A549 (cell line): ENCODE measurements at regions not wholly inside any gene's neighbourhood (a gene's known extent, or its start where the extent isn't known, plus 50 kb on each side); places are given as distances from the start of the nearest gene placed in this dataset.
A peak's percentile ranks its signal among the peaks of the same experiment; 100 is the strongest.

Experiments used
- ATAC-seq, 2 experiments: fragments of 200-7000 bp in 1 of 2; fragments of >200 bp in 1 of 2; cut with Nextera tagmentation in 1 of 2; cut with Tn5 transposase in 1 of 2; 3 replicates each; pipeline versions ENCODE4 v1.8.0 to v1.9.1; 2018 to 2020; ENCODE audit warnings: mild to moderate bottlenecking in 1 of 2, moderate library complexity in 1 of 2
- CTCF ChIA-PET: fragments of 300-600 bp; sonication (Branson Sonifier 250); formaldehyde crosslinking; extraction: SDS; loops from one replicate; lab custom pipeline; 2021; ENCODE audit warnings: antibody characterized with exemption, inconsistent platforms; lab: Yijun Ruan, JAX
- POLR2A ChIA-PET: fragments of 350-600 bp; formaldehyde crosslinking; extraction: SDS; loops from one replicate; lab custom pipeline; 2021; ENCODE audit warnings: antibody characterized with exemption, inconsistent platforms; lab: Yijun Ruan, JAX
- DNase-seq, 2 experiments: peaks; one replicate each; pipeline versions ENCODE4 v3.0.0 to v3.0.0-alpha.2; 2011 to 2016; ENCODE audit warnings: low read depth in 1 of 2, low spot score in 1 of 2
- FAIRE-seq: peaks from 2 replicates; lab custom pipeline; 2011; peaks lifted over from hg19 to GRCh38; lab: Jason Lieb, UNC
- H3K27ac ChIP-seq, 2 experiments: fragments of >200 bp; sonication (Bioruptor Twin); formaldehyde crosslinking; 3 replicates each; pipeline ENCODE4 v1.5.1; 2016 to 2017
- H3K4me1 ChIP-seq: fragments of >200 bp; sonication (Bioruptor Twin); formaldehyde crosslinking; 3 replicates; pipeline ENCODE4 v1.6.1; 2016
- H3K4me2 ChIP-seq: fragments of >200 bp; sonication (Bioruptor Twin); formaldehyde crosslinking; 3 replicates; pipeline ENCODE4 v1.6.1; 2016
- H3K4me3 ChIP-seq: fragments of >200 bp; sonication (Bioruptor Twin); formaldehyde crosslinking; 3 replicates; pipeline ENCODE4 v1.5.1; 2016
- H3K9me3 ChIP-seq: fragments of >200 bp; sonication (Bioruptor Twin); formaldehyde crosslinking; 3 replicates; pipeline ENCODE4 v1.6.1; 2016
- BHLHE40 ChIP-seq: IDR thresholded peaks from 2 replicates; pipeline ENCODE4 v1.6.1; 2012; ENCODE audit warnings: low read depth, low read length, inconsistent platforms
- CBX8 ChIP-seq: fragments of 200-600 bp; sonication (generic); IDR thresholded peaks from 2 replicates; pipeline ENCODE4 v1.6.1; 2016
- CEBPB ChIP-seq, 2 experiments: fragments of >200 bp in 1 of 2; sonication (Bioruptor Twin) in 1 of 2; formaldehyde crosslinking in 1 of 2; IDR thresholded peaks; 2 replicates each; pipeline ENCODE4 v1.6.1; 2012 to 2016
- CHD2 ChIP-seq: fragments of 150-350 bp; IDR thresholded peaks from 2 replicates; pipeline ENCODE4 v1.6.1; 2014; ENCODE audit warnings: low read length; ENCODE audit not compliant: partially characterized antibody
- CHD4 ChIP-seq: fragments of 200-600 bp; sonication (generic); IDR thresholded peaks from 2 replicates; pipeline ENCODE4 v1.6.1; 2016; ENCODE audit warnings: antibody characterized with exemption, mild to moderate bottlenecking, borderline replicate concordance
- EHMT2 ChIP-seq: fragments of 200-600 bp; sonication (generic); IDR thresholded peaks from 2 replicates; pipeline ENCODE4 v1.6.1; 2016; ENCODE audit warnings: antibody characterized with exemption, low read depth, mild to moderate bottlenecking, moderate library complexity
- EP300 ChIP-seq, 2 experiments: fragments of >200 bp; sonication (Bioruptor Twin); formaldehyde crosslinking; IDR thresholded peaks; 2 replicates in 1 of 2; 3 replicates in 1 of 2; pipeline ENCODE4 v1.6.1; 2016 to 2017
- ESRRA ChIP-seq: fragments of 150-350 bp; IDR thresholded peaks from 2 replicates; pipeline ENCODE4 v1.6.1; 2014; ENCODE audit warnings: mild to moderate bottlenecking, low read length, borderline replicate concordance
- FOSL2 ChIP-seq, 2 experiments: fragments of 450-650 bp in 1 of 2; fragments of >200 bp in 1 of 2; sonication (Bioruptor Twin) in 1 of 2; formaldehyde crosslinking; IDR thresholded peaks; 2 replicates each; pipeline versions ENCODE4 v1.5.0 to v1.6.1; 2016 to 2020; ENCODE audit warnings: mild to moderate bottlenecking in 1 of 2, moderate library complexity in 1 of 2
- FOXS1 ChIP-seq: fragments of 250-450 bp; sonication (Bioruptor Pico); IDR thresholded peaks from 2 replicates; pipeline ENCODE4 v1.5.0; 2020; ENCODE audit warnings: mild to moderate bottlenecking, moderate library complexity
- HES2 ChIP-seq: fragments of >200 bp; sonication (Bioruptor Twin); formaldehyde crosslinking; IDR thresholded peaks from 2 replicates; pipeline ENCODE4 v1.6.1; 2016
- HOXA7 ChIP-seq: fragments of 250-450 bp; sonication (Bioruptor Pico); IDR thresholded peaks from 2 replicates; pipeline ENCODE4 v1.5.0; 2020; ENCODE audit warnings: mild to moderate bottlenecking, moderate library complexity
- HOXB13 ChIP-seq: fragments of 250-450 bp; sonication (Bioruptor Pico); IDR thresholded peaks from 2 replicates; pipeline ENCODE4 v1.5.0; 2020; ENCODE audit warnings: low read depth, mild to moderate bottlenecking, moderate library complexity
- HOXB5 ChIP-seq: fragments of 250-450 bp; sonication (Bioruptor Pico); IDR thresholded peaks from 2 replicates; pipeline ENCODE4 v1.5.0; 2020; ENCODE audit warnings: mild to moderate bottlenecking, moderate library complexity
- JUN ChIP-seq, 2 experiments: fragments of >200 bp; sonication (Bioruptor Twin); formaldehyde crosslinking; IDR thresholded peaks; 2 replicates in 1 of 2; 3 replicates in 1 of 2; pipeline ENCODE4 v1.6.1; 2016 to 2017
- MAFK ChIP-seq: fragments of 450-650 bp; IDR thresholded peaks from 2 replicates; pipeline ENCODE4 v1.6.1; 2014; ENCODE audit not compliant: partially characterized antibody
- MAZ ChIP-seq: fragments of 150-350 bp; IDR thresholded peaks from 2 replicates; pipeline ENCODE4 v1.6.1; 2014; ENCODE audit warnings: antibody characterized with exemption, low read depth, low read length, borderline replicate concordance
- MYC ChIP-seq: IDR thresholded peaks from 2 replicates; pipeline ENCODE4 v1.6.1; 2012; ENCODE audit warnings: mild to moderate bottlenecking, inconsistent platforms, low read length, improper control_type of control experiment, borderline replicate concordance
- NFE2L2 ChIP-seq: fragments of 150-350 bp; conservative IDR thresholded peaks from 2 replicates; pipeline ENCODE4 v1.6.1; 2014; ENCODE audit warnings: low read length
- POLR2AphosphoS2 ChIP-seq: conservative IDR thresholded peaks from 2 replicates; pipeline ENCODE4 v1.6.1; 2012; ENCODE audit warnings: low read length, improper control_type of control experiment, inconsistent platforms
- RAD21 ChIP-seq, 2 experiments: fragments of >200 bp in 1 of 2; sonication (Bioruptor Twin) in 1 of 2; formaldehyde crosslinking in 1 of 2; IDR thresholded peaks in 1 of 2; conservative IDR thresholded peaks in 1 of 2; 2 replicates in 1 of 2; 3 replicates in 1 of 2; pipeline ENCODE4 v1.6.1; 2012 to 2018; ENCODE audit warnings: inconsistent platforms in 1 of 2
- RARB ChIP-seq: fragments of 250-450 bp; sonication (Bioruptor Pico); IDR thresholded peaks from 2 replicates; pipeline ENCODE4 v1.8.0; 2021; ENCODE audit warnings: mild to moderate bottlenecking, moderate library complexity
- RNF2 ChIP-seq: fragments of 200-600 bp; sonication (generic); IDR thresholded peaks from 2 replicates; pipeline ENCODE4 v1.6.1; 2016; ENCODE audit warnings: low read depth, mild to moderate bottlenecking, antibody characterized with exemption, moderate library complexity, borderline replicate concordance
- SMC3 ChIP-seq: fragments of >200 bp; sonication (Bioruptor Twin); formaldehyde crosslinking; IDR thresholded peaks from 3 replicates; pipeline ENCODE4 v1.6.1; 2018; ENCODE audit warnings: inconsistent platforms
- TFCP2L1 ChIP-seq: fragments of 250-450 bp; sonication (Bioruptor Pico); IDR thresholded peaks from 2 replicates; pipeline ENCODE4 v1.5.0; 2021; ENCODE audit warnings: mild to moderate bottlenecking
- ZFP36 ChIP-seq: fragments of 450-650 bp; IDR thresholded peaks from 2 replicates; pipeline ENCODE4 v1.6.1; 2014; ENCODE audit warnings: borderline replicate concordance; ENCODE audit not compliant: partially characterized antibody
- ZSCAN20 ChIP-seq: fragments of 250-450 bp; sonication (Bioruptor Pico); IDR thresholded peaks from 2 replicates; pipeline ENCODE4 v1.8.0; 2022; ENCODE audit warnings: mild to moderate bottlenecking, moderate library complexity
- WGBS: methylation state at CpG from one replicate; pipeline ENCODE4 v1.1.6; 2017; ENCODE audit errors: missing lambda C conversion rate; 5-methylcytosine and 5-hydroxymethylcytosine counted together
- TF ChIP-seq, protein P1 (sequence below): IDR thresholded peaks from 2 replicates; pipeline ENCODE4 v1.6.1; 2012
- TF ChIP-seq, protein P2 (sequence below): IDR thresholded peaks from 2 replicates; pipeline ENCODE4 v1.6.1; 2012; ENCODE audit warnings: low read depth, borderline replicate concordance
- TF ChIP-seq, protein P3 (sequence below): IDR thresholded peaks from 2 replicates; pipeline ENCODE4 v1.6.1; 2012
- TF ChIP-seq, protein P4 (sequence below): fragments of >200 bp; sonication (Bioruptor Twin); formaldehyde crosslinking; IDR thresholded peaks from 3 replicates; pipeline ENCODE4 v1.5.1; 2016
- TF ChIP-seq, protein P5 (sequence below): fragments of 250-450 bp; sonication (Bioruptor Pico); IDR thresholded peaks from 2 replicates; pipeline ENCODE4 v1.5.0; 2020; ENCODE audit warnings: low read depth, mild to moderate bottlenecking, moderate library complexity

DNA sequence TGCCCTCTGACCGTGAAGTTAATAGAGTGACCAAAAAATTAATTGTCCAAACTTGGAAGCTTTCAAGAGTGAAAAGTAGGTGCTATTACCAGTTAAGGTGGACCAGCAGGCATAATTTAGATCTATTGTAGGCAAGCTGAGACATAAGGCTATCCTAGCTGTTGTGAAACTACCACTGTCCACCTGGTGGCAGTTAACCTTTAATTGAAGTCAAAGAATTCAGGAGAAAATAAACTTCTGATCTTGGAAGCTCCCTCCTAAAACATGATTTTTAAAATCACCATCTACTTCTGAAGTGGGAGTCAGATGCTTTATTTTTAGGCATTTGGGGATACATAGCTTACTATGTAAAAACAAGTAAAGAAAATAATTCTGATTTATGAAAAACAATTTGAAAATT is 636.3 kb upstream of the HTR2C start:
- TF ChIP-seq, protein P1, sequence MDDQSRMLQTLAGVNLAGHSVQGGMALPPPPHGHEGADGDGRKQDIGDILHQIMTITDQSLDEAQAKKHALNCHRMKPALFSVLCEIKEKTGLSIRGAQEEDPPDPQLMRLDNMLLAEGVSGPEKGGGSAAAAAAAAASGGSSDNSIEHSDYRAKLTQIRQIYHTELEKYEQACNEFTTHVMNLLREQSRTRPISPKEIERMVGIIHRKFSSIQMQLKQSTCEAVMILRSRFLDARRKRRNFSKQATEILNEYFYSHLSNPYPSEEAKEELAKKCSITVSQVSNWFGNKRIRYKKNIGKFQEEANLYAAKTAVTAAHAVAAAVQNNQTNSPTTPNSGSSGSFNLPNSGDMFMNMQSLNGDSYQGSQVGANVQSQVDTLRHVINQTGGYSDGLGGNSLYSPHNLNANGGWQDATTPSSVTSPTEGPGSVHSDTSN: no peak
- no peak for TF ChIP-seq EP300 (IDR thresholded peaks at IDR 0.05)
- no peak for TF ChIP-seq HOXA7 (CRISPR knock-in tag)
- TF ChIP-seq, all 56 proteins: peak for 0
- peak in 1 of 2 experiments; percentile 1 for DNase-seq
- WGBS: 0% methylated on average over 1 of the region's 1 CpG
- ATAC-seq: no peak
- no peaks in the 10 kb centered on the region for H3K4me1 ChIP-seq
- H3K9me3 ChIP-seq: no peaks in the 10 kb centered on the region
- CTCF ChIA-PET: no interaction called here
- POLR2A ChIA-PET: no interaction called here
- H3K4me3 ChIP-seq: no peak overlapping the region
- H3K4me2 ChIP-seq: no peak overlapping the region
- no peak for FAIRE-seq
- no peak overlapping the region for H3K27ac ChIP-seq

GRCh38 chrX:113935518-113935917 is 648.4 kb upstream of the HTR2C start:
- TF ChIP-seq, protein P2, sequence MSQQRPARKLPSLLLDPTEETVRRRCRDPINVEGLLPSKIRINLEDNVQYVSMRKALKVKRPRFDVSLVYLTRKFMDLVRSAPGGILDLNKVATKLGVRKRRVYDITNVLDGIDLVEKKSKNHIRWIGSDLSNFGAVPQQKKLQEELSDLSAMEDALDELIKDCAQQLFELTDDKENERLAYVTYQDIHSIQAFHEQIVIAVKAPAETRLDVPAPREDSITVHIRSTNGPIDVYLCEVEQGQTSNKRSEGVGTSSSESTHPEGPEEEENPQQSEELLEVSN: no peak
- TF ChIP-seq RARB (no peak), JUN (IDR thresholded peaks at IDR 0.05) (no peak), HES2 (no peak), FOXS1 (CRISPR knock-in tag) (no peak), FOSL2 (IDR thresholded peaks at IDR 0.05) (no peak), FOSL2 (CRISPR knock-in tag; IDR thresholded peaks at IDR 0.05) (no peak), ZFP36 (no peak), SMC3 (no peak), MAFK (no peak), MAZ (no peak), TFCP2L1 (no peak), ESRRA (no peak), MYC (no peak)
- TF ChIP-seq, protein P3, sequence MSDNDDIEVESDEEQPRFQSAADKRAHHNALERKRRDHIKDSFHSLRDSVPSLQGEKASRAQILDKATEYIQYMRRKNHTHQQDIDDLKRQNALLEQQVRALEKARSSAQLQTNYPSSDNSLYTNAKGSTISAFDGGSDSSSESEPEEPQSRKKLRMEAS: no peak
- TF ChIP-seq, all 56 proteins: peak for 0
- DNase-seq (peak in 1 of 2 experiments; percentile 5), FAIRE-seq (no peak), ATAC-seq (no peak)
- no peaks in the 10 kb centered on the region for H3K4me1 ChIP-seq
- H3K4me3 ChIP-seq: no peak overlapping the region
- 3% methylated on average over 2 of the region's 2 CpGs for WGBS
- no peak overlapping the region for H3K4me2 ChIP-seq
- no peaks in the 10 kb centered on the region for H3K9me3 ChIP-seq
- ChIA-PET POLR2A (no interaction called here), CTCF (no interaction called here)
- H3K27ac ChIP-seq: no peak overlapping the region

DNA sequence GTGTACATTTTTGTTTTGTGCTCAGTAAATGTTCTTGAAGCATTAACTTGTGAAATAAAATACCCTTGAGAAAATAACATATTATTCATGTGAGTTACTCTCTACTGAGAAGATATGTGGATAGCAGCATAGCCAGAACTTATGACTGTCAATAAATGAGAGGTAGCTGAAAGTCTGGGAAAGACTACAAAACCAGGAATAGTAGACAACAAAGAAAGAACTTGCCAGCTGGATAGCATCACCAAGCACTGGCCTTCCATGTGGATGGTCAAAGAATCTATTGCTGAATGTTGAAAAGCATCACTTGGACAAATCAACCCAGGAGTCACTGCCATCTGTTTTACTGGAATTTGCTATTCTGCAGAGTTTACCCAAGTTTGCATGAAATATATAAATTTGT is 650.0 kb upstream of the HTR2C start:
- ChIA-PET CTCF (no interaction called here), POLR2A (no interaction called here)
- H3K9me3 ChIP-seq: no peaks in the 10 kb centered on the region
- no peaks in the 10 kb centered on the region for H3K4me1 ChIP-seq
- no peak for ATAC-seq
- H3K4me3 ChIP-seq: no peak overlapping the region
- TF ChIP-seq NFE2L2 (no peak), RAD21 (conservative IDR thresholded peaks at IDR 0.05 in 1 of 2, IDR thresholded peaks at IDR 0.05 in 1 of 2) (no peak), POLR2AphosphoS2 (no peak), HES2 (no peak), FOXS1 (CRISPR knock-in tag) (no peak), HOXB5 (no peak), HOXB13 (no peak), RARB (no peak), CBX8 (no peak), CHD4 (no peak), EHMT2 (no peak), CEBPB (IDR thresholded peaks at IDR 0.05) (no peak), RNF2 (no peak), CHD2 (no peak), ZSCAN20 (CRISPR knock-in tag) (no peak), MAZ (no peak), BHLHE40 (no peak)
- TF ChIP-seq, protein P4, sequence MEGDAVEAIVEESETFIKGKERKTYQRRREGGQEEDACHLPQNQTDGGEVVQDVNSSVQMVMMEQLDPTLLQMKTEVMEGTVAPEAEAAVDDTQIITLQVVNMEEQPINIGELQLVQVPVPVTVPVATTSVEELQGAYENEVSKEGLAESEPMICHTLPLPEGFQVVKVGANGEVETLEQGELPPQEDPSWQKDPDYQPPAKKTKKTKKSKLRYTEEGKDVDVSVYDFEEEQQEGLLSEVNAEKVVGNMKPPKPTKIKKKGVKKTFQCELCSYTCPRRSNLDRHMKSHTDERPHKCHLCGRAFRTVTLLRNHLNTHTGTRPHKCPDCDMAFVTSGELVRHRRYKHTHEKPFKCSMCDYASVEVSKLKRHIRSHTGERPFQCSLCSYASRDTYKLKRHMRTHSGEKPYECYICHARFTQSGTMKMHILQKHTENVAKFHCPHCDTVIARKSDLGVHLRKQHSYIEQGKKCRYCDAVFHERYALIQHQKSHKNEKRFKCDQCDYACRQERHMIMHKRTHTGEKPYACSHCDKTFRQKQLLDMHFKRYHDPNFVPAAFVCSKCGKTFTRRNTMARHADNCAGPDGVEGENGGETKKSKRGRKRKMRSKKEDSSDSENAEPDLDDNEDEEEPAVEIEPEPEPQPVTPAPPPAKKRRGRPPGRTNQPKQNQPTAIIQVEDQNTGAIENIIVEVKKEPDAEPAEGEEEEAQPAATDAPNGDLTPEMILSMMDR: no peak
- TF ChIP-seq, protein P5, sequence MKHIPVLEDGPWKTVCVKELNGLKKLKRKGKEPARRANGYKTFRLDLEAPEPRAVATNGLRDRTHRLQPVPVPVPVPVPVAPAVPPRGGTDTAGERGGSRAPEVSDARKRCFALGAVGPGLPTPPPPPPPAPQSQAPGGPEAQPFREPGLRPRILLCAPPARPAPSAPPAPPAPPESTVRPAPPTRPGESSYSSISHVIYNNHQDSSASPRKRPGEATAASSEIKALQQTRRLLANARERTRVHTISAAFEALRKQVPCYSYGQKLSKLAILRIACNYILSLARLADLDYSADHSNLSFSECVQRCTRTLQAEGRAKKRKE (CRISPR knock-in tag): no peak
- no peak overlapping the region for H3K27ac ChIP-seq
- FAIRE-seq: no peak
- DNase-seq: no peak
- H3K4me2 ChIP-seq: no peak overlapping the region
